Left lung (tissue), 4 donors: ENCODE measurements at regions not wholly inside any gene's neighbourhood (a gene's known extent, or its start where the extent isn't known, plus 50 kb on each side); places are given as distances from the start of the nearest gene placed in this dataset.
"Not testable (repeated sequence)": the region's sequence is repeated elsewhere in the genome, so short reads cannot be mapped to it uniquely, and the experiment has no call there.

ENCODE experiments used
- ATAC-seq: fragments of 200-7000 bp; cut with Tn5 transposase; one replicate; pipeline ENCODE4 v1.9.1; 2020; ENCODE audit warnings: moderate library complexity
- DNase-seq, 4 donors: peaks; one replicate each; pipeline ENCODE4 v3.0.0-alpha.2; 2013 to 2020
- H3K27ac ChIP-seq, 2 donors: fragments of 200-600 bp; sonication (generic) in 1 of 2; one replicate each; pipeline versions ENCODE4 v1.5.0 to v1.8.0; 2020 to 2021
- H3K27me3 ChIP-seq, 2 donors: fragments of 200-600 bp; sonication (generic) in 1 of 2; one replicate each; pipeline versions ENCODE4 v1.5.0 to v1.8.0; 2020 to 2021
- H3K36me3 ChIP-seq, 2 donors: fragments of 200-600 bp; sonication (generic) in 1 of 2; one replicate each; pipeline versions ENCODE4 v1.5.0 to v1.8.0; 2020 to 2021
- H3K4me1 ChIP-seq, 2 donors: fragments of 200-600 bp; one replicate each; pipeline ENCODE4 v1.8.0; 2021
- H3K4me3 ChIP-seq, 2 donors: fragments of 200-600 bp; sonication (generic) in 1 of 2; one replicate each; pipeline versions ENCODE4 v1.5.0 to v1.8.0; 2020 to 2021; ENCODE audit warnings: mild to moderate bottlenecking in 1 of 2
- H3K9me3 ChIP-seq, 2 donors: fragments of 200-600 bp; sonication (generic) in 1 of 2; one replicate each; pipeline versions ENCODE4 v1.5.0 to v1.8.0; 2020 to 2021
- CTCF ChIP-seq, 2 donors: fragments of 200-600 bp; sonication (generic) in 1 of 2; IDR thresholded peaks; one replicate each; pipeline versions ENCODE4 v1.5.0 to v1.8.0; 2021; ENCODE audit warnings: antibody characterized with exemption in 2 of 2
- intact Hi-C, 2 donors: fragments of 100-400 bp; cut with DNase I; formaldehyde crosslinking; loops; one replicate each; pipeline versions ENCODE4 v1.11.2 to v1.14.2; 2022
- donor health status: DM: no; HTN: yes; CAD: no.
- donor health status: DM: no; HTN: no; CAD: no.

- DNase-seq (peak in 3 of 4 donors; percentile 41 to 75 (median 74)), ATAC-seq (peak; percentile 84)
- intact Hi-C loops: no loop called here
- H3K4me1 ChIP-seq: no peaks in the 10 kb centered on the region
- H3K36me3 ChIP-seq: no peaks in the 10 kb centered on the region
- no peak for TF ChIP-seq CTCF (IDR thresholded peaks at IDR 0.05)
- no peak overlapping the region for H3K27ac ChIP-seq
- H3K4me3 ChIP-seq: no peak overlapping the region
- no peaks in the 10 kb centered on the region for H3K27me3 ChIP-seq
- H3K9me3 ChIP-seq: no peaks in the 10 kb centered on the region
These were observed 653.9 kb upstream of the USP24 start for GRCh38 chr1:55869065-55869464.

- H3K36me3 ChIP-seq: no peaks in the 10 kb centered on the region
- TF ChIP-seq CTCF (IDR thresholded peaks at IDR 0.05): no peak
- no peak for DNase-seq
- no peak overlapping the region for H3K4me3 ChIP-seq
- no peaks in the 10 kb centered on the region for H3K27me3 ChIP-seq
- H3K27ac ChIP-seq: no peak overlapping the region
- H3K9me3 ChIP-seq: no peaks in the 10 kb centered on the region
- no peaks in the 10 kb centered on the region for H3K4me1 ChIP-seq
- intact Hi-C loops: no loop called here
- no peak for ATAC-seq
These were observed 652.9 kb upstream of the USP24 start for GRCh38 chr1:55868026-55868425.

- H3K4me3 ChIP-seq: no peak overlapping the region
- no peak for TF ChIP-seq CTCF (IDR thresholded peaks at IDR 0.05)
- H3K27ac ChIP-seq: no peak overlapping the region
- no peaks in the 10 kb centered on the region for H3K27me3 ChIP-seq
- DNase-seq (no peak), ATAC-seq (no peak)
- H3K9me3 ChIP-seq: no peaks in the 10 kb centered on the region
- H3K4me1 ChIP-seq: no peaks in the 10 kb centered on the region
- H3K36me3 ChIP-seq: no peaks in the 10 kb centered on the region
- intact Hi-C loops: no loop called here
These were observed 652.2 kb upstream of the USP24 start for GRCh38 chr1:55867304-55867843.

- intact Hi-C loops, ATAC-seq, H3K9me3 ChIP-seq, H3K27me3 ChIP-seq, H3K36me3 ChIP-seq, DNase-seq, H3K4me1 ChIP-seq, H3K27ac ChIP-seq, H3K4me3 ChIP-seq: not testable (repeated sequence)
These were observed 650.6 kb upstream of the USP24 start for GRCh38 chr1:55865778-55866177.

GRCh38 chr1:55864251-55864650, 649.1 kb upstream of the USP24 start:
- TF ChIP-seq CTCF (IDR thresholded peaks at IDR 0.05): no peak
- no peaks in the 10 kb centered on the region for H3K27me3 ChIP-seq
- DNase-seq (no peak), ATAC-seq (no peak)
- no peak overlapping the region for H3K27ac ChIP-seq
- no peaks in the 10 kb centered on the region for H3K4me1 ChIP-seq
- H3K4me3 ChIP-seq: no peak overlapping the region
- no peaks in the 10 kb centered on the region for H3K9me3 ChIP-seq
- intact Hi-C loops: no loop called here
- no peaks in the 10 kb centered on the region for H3K36me3 ChIP-seq

- Histone ChIP-seq H3K27me3 (no peaks in the 10 kb centered on the region), H3K4me1 (no peaks in the 10 kb centered on the region), H3K36me3 (no peaks in the 10 kb centered on the region), H3K4me3 (no peak overlapping the region), H3K27ac (no peak overlapping the region), H3K9me3 (no peaks in the 10 kb centered on the region)
- intact Hi-C loops: no loop called here
- DNase-seq (no peak), ATAC-seq (no peak)
- no peak for TF ChIP-seq CTCF (IDR thresholded peaks at IDR 0.05)
These were observed 646.6 kb upstream of the USP24 start for GRCh38 chr1:55861676-55862340.
